ENCODE measurements at regions not wholly inside any gene's neighbourhood (a gene's known extent, or its start where the extent isn't known, plus 50 kb on each side); places are given as distances from the start of the nearest gene placed in this dataset.

- TF ChIP-seq CTCF (IDR thresholded peaks at IDR 0.05; ENCODE audit: low read depth, low read length): no peak
- Histone ChIP-seq H3K36me3 (no peaks in the 10 kb centered on the region), H3K9me3 (no peaks in the 10 kb centered on the region), H3K27me3 (no peaks in the 10 kb centered on the region), H3K4me1 (no peaks in the 10 kb centered on the region), H3K4me3 (ENCODE audit: low read depth, low read length) (no peak overlapping the region)
- no peak for DNase-seq
These were observed 218.2 kb downstream of the NDUFA10 start for GRCh38 chr2:239806758-239807434.

- Histone ChIP-seq H3K27me3 (no peaks in the 10 kb centered on the region), H3K36me3 (no peaks in the 10 kb centered on the region), H3K4me3 (ENCODE audit: low read depth, low read length) (no peak overlapping the region), H3K4me1 (no peaks in the 10 kb centered on the region), H3K9me3 (no peaks in the 10 kb centered on the region)
- no peak for TF ChIP-seq CTCF (IDR thresholded peaks at IDR 0.05; ENCODE audit: low read depth, low read length)
- no peak for DNase-seq
These were observed 218.9 kb downstream of the NDUFA10 start for GRCh38 chr2:239806276-239806675.

GRCh38 chr2:239805414-239805813, 219.7 kb downstream of the NDUFA10 start:
- H3K27me3 ChIP-seq: no peaks in the 10 kb centered on the region
- no peak for TF ChIP-seq CTCF (IDR thresholded peaks at IDR 0.05; ENCODE audit: low read depth, low read length)
- H3K4me3 ChIP-seq (ENCODE audit: low read depth, low read length): no peak overlapping the region
- H3K9me3 ChIP-seq: no peaks in the 10 kb centered on the region
- no peak for DNase-seq
- H3K36me3 ChIP-seq: no peaks in the 10 kb centered on the region
- H3K4me1 ChIP-seq: no peaks in the 10 kb centered on the region

- Histone ChIP-seq H3K9me3 (no peaks in the 10 kb centered on the region), H3K36me3 (no peaks in the 10 kb centered on the region), H3K4me3 (ENCODE audit: low read depth, low read length) (no peak overlapping the region), H3K4me1 (no peaks in the 10 kb centered on the region), H3K27me3 (no peaks in the 10 kb centered on the region; the same call in 1 of the 2 replicates)
- DNase-seq: no peak
- no peak for TF ChIP-seq CTCF (IDR thresholded peaks at IDR 0.05; ENCODE audit: low read depth, low read length)
These were observed 220.2 kb downstream of the NDUFA10 start for GRCh38 chr2:239805043-239805329.

- no peak for DNase-seq
These were observed 220.7 kb downstream of the NDUFA10 start for GRCh38 chr2:239804161-239805042.

More at GRCh38 chr2:239804161-239805042, 220.7 kb downstream of the NDUFA10 start:
- Histone ChIP-seq H3K4me3 (ENCODE audit: low read depth, low read length) (no peak overlapping the region), H3K9me3 (no peaks in the 10 kb centered on the region), H3K36me3 (no peaks in the 10 kb centered on the region), H3K4me1 (no peaks in the 10 kb centered on the region), H3K27me3 (no peaks in the 10 kb centered on the region; the same call in 1 of the 2 replicates)
- no peak for TF ChIP-seq CTCF (IDR thresholded peaks at IDR 0.05; ENCODE audit: low read depth, low read length)
